Parathyroid adenoma (tissue), 2 donors: ENCODE measurements at regions not wholly inside any gene's neighbourhood (a gene's known extent, or its start where the extent isn't known, plus 50 kb on each side); places are given as distances from the start of the nearest gene placed in this dataset.

ENCODE experiments used
- H2AFZ ChIP-seq: fragments of 300-600 bp; sonication (generic); one replicate; pipeline ENCODE4 v1.7.0; 2017; ENCODE audit warnings: antibody characterized with exemption, mild to moderate bottlenecking
- H3K27ac ChIP-seq: fragments of 300-600 bp; sonication (generic); one replicate; pipeline ENCODE4 v1.7.0; 2017
- H3K27me3 ChIP-seq: fragments of 300-600 bp; sonication (generic); one replicate; pipeline ENCODE4 v1.7.0; 2017; ENCODE audit warnings: low read length; ENCODE audit not compliant: control insufficient read depth, insufficient read depth
- H3K36me3 ChIP-seq: fragments of 300-600 bp; sonication (generic); one replicate; pipeline ENCODE4 v1.7.0; 2017; ENCODE audit warnings: low read length; ENCODE audit not compliant: control insufficient read depth, insufficient read depth
- H3K4me1 ChIP-seq: fragments of 300-600 bp; sonication (generic); one replicate; pipeline ENCODE4 v1.7.0; 2017; ENCODE audit warnings: control low read depth
- H3K4me2 ChIP-seq: fragments of 300-600 bp; sonication (generic); one replicate; pipeline ENCODE4 v1.7.0; 2017; ENCODE audit warnings: low read length
- H3K4me3 ChIP-seq: fragments of 300-600 bp; sonication (generic); one replicate; pipeline ENCODE4 v1.7.0; 2017; ENCODE audit warnings: low read depth, low read length
- H3K79me2 ChIP-seq: fragments of 300-600 bp; sonication (generic); one replicate; pipeline ENCODE4 v1.7.0; 2017; ENCODE audit warnings: control low read depth
- H3K9ac ChIP-seq: fragments of 300-600 bp; sonication (generic); one replicate; pipeline ENCODE4 v1.7.0; 2017; ENCODE audit warnings: mild to moderate bottlenecking
- H3K9me3 ChIP-seq: fragments of 300-600 bp; sonication (generic); one replicate; pipeline ENCODE4 v1.7.0; 2017; ENCODE audit warnings: low read length; ENCODE audit not compliant: control insufficient read depth
- TF ChIP-seq, protein P1 (sequence below): fragments of 300-600 bp; sonication (generic); IDR thresholded peaks from one replicate; pipeline ENCODE4 v1.7.0; 2017; ENCODE audit warnings: antibody characterized with exemption, mild to moderate bottlenecking
- donor health status: primary hyperparathyroidism.

DNA sequence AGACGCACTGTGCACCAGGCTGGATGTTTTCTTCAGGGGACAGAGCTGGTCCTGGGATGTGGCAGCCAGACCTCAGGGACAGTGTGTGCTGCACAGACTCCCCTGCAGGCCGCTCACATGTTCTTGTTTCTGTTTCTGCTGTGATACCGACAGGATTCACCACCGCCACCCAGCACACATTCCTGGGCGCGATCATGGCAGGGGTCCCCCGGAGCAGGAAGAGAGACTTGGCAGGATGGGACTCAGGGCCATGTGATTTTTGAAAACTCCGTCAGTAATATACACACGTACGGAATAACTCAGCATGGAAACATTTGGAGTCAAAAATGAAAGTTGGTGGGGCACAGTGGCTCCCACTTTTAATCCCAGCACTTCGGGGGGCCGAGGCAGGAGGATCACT, 79.0 kb downstream of the HAPSTR1 start:
- no peaks in the 10 kb centered on the region for H3K79me2 ChIP-seq
- H3K4me3 ChIP-seq = no peak overlapping the region
- no peak overlapping the region for H2AFZ ChIP-seq
- H3K27ac ChIP-seq = no peak overlapping the region
- H3K9me3 ChIP-seq = no peaks in the 10 kb centered on the region
- no peaks in the 10 kb centered on the region for H3K27me3 ChIP-seq
- H3K36me3 ChIP-seq = no peaks in the 10 kb centered on the region
- H3K4me2 ChIP-seq = no peak overlapping the region
- TF ChIP-seq, protein P1, sequence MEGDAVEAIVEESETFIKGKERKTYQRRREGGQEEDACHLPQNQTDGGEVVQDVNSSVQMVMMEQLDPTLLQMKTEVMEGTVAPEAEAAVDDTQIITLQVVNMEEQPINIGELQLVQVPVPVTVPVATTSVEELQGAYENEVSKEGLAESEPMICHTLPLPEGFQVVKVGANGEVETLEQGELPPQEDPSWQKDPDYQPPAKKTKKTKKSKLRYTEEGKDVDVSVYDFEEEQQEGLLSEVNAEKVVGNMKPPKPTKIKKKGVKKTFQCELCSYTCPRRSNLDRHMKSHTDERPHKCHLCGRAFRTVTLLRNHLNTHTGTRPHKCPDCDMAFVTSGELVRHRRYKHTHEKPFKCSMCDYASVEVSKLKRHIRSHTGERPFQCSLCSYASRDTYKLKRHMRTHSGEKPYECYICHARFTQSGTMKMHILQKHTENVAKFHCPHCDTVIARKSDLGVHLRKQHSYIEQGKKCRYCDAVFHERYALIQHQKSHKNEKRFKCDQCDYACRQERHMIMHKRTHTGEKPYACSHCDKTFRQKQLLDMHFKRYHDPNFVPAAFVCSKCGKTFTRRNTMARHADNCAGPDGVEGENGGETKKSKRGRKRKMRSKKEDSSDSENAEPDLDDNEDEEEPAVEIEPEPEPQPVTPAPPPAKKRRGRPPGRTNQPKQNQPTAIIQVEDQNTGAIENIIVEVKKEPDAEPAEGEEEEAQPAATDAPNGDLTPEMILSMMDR = no peak
- H3K4me1 ChIP-seq = no peaks in the 10 kb centered on the region
- no peak overlapping the region for H3K9ac ChIP-seq

- TF ChIP-seq, protein P1 = no peak
- Histone ChIP-seq H3K4me3 (no peak overlapping the region), H3K36me3 (no peaks in the 10 kb centered on the region), H3K4me1 (no peaks in the 10 kb centered on the region), H3K9ac (no peak overlapping the region), H2AFZ (no peak overlapping the region), H3K27ac (no peak overlapping the region), H3K79me2 (no peaks in the 10 kb centered on the region), H3K27me3 (no peaks in the 10 kb centered on the region), H3K9me3 (peaks cover 5% of the 10 kb centered on the region), H3K4me2 (no peak overlapping the region)
Measured at GRCh38 chr16:9176547-9177418, 85.3 kb downstream of the HAPSTR1 start.

- Histone ChIP-seq H3K79me2 (no peaks in the 10 kb centered on the region), H2AFZ (no peak overlapping the region), H3K27me3 (no peaks in the 10 kb centered on the region), H3K36me3 (no peaks in the 10 kb centered on the region), H3K4me3 (no peak overlapping the region), H3K9ac (no peak overlapping the region), H3K4me2 (no peak overlapping the region), H3K9me3 (peaks cover 5% of the 10 kb centered on the region), H3K27ac (no peak overlapping the region), H3K4me1 (no peaks in the 10 kb centered on the region)
- TF ChIP-seq, protein P1 = no peak
Measured at GRCh38 chr16:9177861-9178260, 86.4 kb downstream of the HAPSTR1 start.

- Histone ChIP-seq H3K4me3 (no peak overlapping the region), H3K4me2 (no peak overlapping the region), H3K9ac (no peak overlapping the region), H3K36me3 (no peaks in the 10 kb centered on the region), H2AFZ (no peak overlapping the region), H3K79me2 (no peaks in the 10 kb centered on the region), H3K27me3 (no peaks in the 10 kb centered on the region), H3K4me1 (no peaks in the 10 kb centered on the region), H3K9me3 (no peaks in the 10 kb centered on the region), H3K27ac (no peak overlapping the region)
- TF ChIP-seq, protein P1 = no peak
Measured at GRCh38 chr16:9183682-9184353, 92.4 kb downstream of the HAPSTR1 start.
